ENCODE measurements at regions not wholly inside any gene's neighbourhood (a gene's known extent, or its start where the extent isn't known, plus 50 kb on each side); places are given as distances from the start of the nearest gene placed in this dataset.

- Mint-ChIP-seq H3K27ac (ENCODE audit: unreplicated experiment) (no peak overlapping the region), H3K9me3 (ENCODE audit: unreplicated experiment) (no peaks in the 10 kb centered on the region), H3K27me3 (ENCODE audit: unreplicated experiment) (no peaks in the 10 kb centered on the region), H3K4me1 (ENCODE audit: unreplicated experiment) (no peaks in the 10 kb centered on the region), H3K4me3 (ENCODE audit: unreplicated experiment) (no peak overlapping the region), H3K36me3 (ENCODE audit: low read depth, unreplicated experiment) (no peaks in the 10 kb centered on the region)
- DNase-seq (ENCODE audit: low spot score): no peak
- TF ChIP-seq CTCF (IDR thresholded peaks at IDR 0.05; ENCODE audit: unreplicated experiment): no peak
Measured at GRCh38 chr4:32778025-32778424, 2057.9 kb downstream of the PCDH7 start.

- Mint-ChIP-seq H3K27ac (ENCODE audit: unreplicated experiment) (no peak overlapping the region), H3K36me3 (ENCODE audit: low read depth, unreplicated experiment) (no peaks in the 10 kb centered on the region), H3K4me3 (ENCODE audit: unreplicated experiment) (no peak overlapping the region), H3K9me3 (ENCODE audit: unreplicated experiment) (no peaks in the 10 kb centered on the region), H3K4me1 (ENCODE audit: unreplicated experiment) (no peaks in the 10 kb centered on the region), H3K27me3 (ENCODE audit: unreplicated experiment) (no peaks in the 10 kb centered on the region)
- no peak for TF ChIP-seq CTCF (IDR thresholded peaks at IDR 0.05; ENCODE audit: unreplicated experiment)
- DNase-seq (ENCODE audit: low spot score): no peak
Measured at GRCh38 chr4:32778938-32779337, 2058.8 kb downstream of the PCDH7 start.

GRCh38 chr4:32789026-32789608 lies 2068.9 kb downstream of the PCDH7 start:
- Mint-ChIP-seq H3K9me3 (ENCODE audit: unreplicated experiment) (no peaks in the 10 kb centered on the region), H3K4me1 (ENCODE audit: unreplicated experiment) (no peaks in the 10 kb centered on the region), H3K4me3 (ENCODE audit: unreplicated experiment) (no peak overlapping the region), H3K27ac (ENCODE audit: unreplicated experiment) (no peak overlapping the region), H3K27me3 (ENCODE audit: unreplicated experiment) (no peaks in the 10 kb centered on the region), H3K36me3 (ENCODE audit: low read depth, unreplicated experiment) (no peaks in the 10 kb centered on the region)
- no peak for DNase-seq (ENCODE audit: low spot score)
- no peak for TF ChIP-seq CTCF (IDR thresholded peaks at IDR 0.05; ENCODE audit: unreplicated experiment)

- no peak for TF ChIP-seq CTCF (IDR thresholded peaks at IDR 0.05; ENCODE audit: unreplicated experiment)
- Mint-ChIP-seq H3K27ac (ENCODE audit: unreplicated experiment) (no peak overlapping the region), H3K27me3 (ENCODE audit: unreplicated experiment) (no peaks in the 10 kb centered on the region), H3K36me3 (ENCODE audit: low read depth, unreplicated experiment) (no peaks in the 10 kb centered on the region), H3K9me3 (ENCODE audit: unreplicated experiment) (no peaks in the 10 kb centered on the region), H3K4me1 (ENCODE audit: unreplicated experiment) (no peaks in the 10 kb centered on the region), H3K4me3 (ENCODE audit: unreplicated experiment) (no peak overlapping the region)
- DNase-seq (ENCODE audit: low spot score): no peak
Measured at GRCh38 chr4:32790803-32791202, 2070.6 kb downstream of the PCDH7 start.

- H3K9me3 Mint-ChIP-seq (ENCODE audit: unreplicated experiment): no peaks in the 10 kb centered on the region
Measured at GRCh38 chr4:32798471-32799159, 2078.4 kb downstream of the PCDH7 start.

More at GRCh38 chr4:32798471-32799159, 2078.4 kb downstream of the PCDH7 start:
- Mint-ChIP-seq H3K4me3 (ENCODE audit: unreplicated experiment) (no peak overlapping the region), H3K36me3 (ENCODE audit: low read depth, unreplicated experiment) (no peaks in the 10 kb centered on the region), H3K27ac (ENCODE audit: unreplicated experiment) (no peak overlapping the region), H3K27me3 (ENCODE audit: unreplicated experiment) (no peaks in the 10 kb centered on the region), H3K4me1 (ENCODE audit: unreplicated experiment) (no peaks in the 10 kb centered on the region)
- TF ChIP-seq CTCF (IDR thresholded peaks at IDR 0.05; ENCODE audit: unreplicated experiment): no peak
- DNase-seq (ENCODE audit: low spot score): no peak

Measured in endothelial cell (in vitro differentiated cells).